NOMO-1 (cell line): ENCODE measurements at regions not wholly inside any gene's neighbourhood (a gene's known extent, or its start where the extent isn't known, plus 50 kb on each side); places are given as distances from the start of the nearest gene placed in this dataset.

Experiments used
- DNase-seq, 2 experiments: peaks; one replicate each; lab custom pipeline; 2025; ENCODE audit not compliant: unreplicated experiment in 2 of 2; lab: John Stamatoyannopoulos, UW

DNA sequence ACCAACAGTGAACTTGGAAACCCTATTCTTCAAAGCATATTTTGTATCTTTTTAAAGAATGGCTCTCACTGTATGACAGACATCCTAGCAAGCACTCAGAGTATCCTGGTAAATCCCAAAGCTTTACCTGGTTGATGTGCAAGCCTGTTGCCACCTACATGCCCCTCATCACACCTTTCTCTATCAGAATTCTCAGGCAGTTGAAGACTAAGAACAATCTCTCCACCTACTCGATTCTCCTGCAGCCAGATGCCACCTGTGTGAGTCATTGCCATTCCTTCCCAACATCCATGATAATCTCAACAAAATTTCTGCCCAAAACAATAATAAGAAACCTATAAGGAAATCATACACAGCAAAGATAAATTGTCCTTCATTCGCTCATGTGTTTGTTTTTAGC lies 659.8 kb downstream of the BCL11A start:
- DNase-seq, result no peak

GRCh38 chr2:59892398-59892797 lies 661.1 kb downstream of the BCL11A start:
- DNase-seq, result no peak

GRCh38 chr2:59889305-59889704 lies 664.1 kb downstream of the BCL11A start:
- no peak for DNase-seq

DNA sequence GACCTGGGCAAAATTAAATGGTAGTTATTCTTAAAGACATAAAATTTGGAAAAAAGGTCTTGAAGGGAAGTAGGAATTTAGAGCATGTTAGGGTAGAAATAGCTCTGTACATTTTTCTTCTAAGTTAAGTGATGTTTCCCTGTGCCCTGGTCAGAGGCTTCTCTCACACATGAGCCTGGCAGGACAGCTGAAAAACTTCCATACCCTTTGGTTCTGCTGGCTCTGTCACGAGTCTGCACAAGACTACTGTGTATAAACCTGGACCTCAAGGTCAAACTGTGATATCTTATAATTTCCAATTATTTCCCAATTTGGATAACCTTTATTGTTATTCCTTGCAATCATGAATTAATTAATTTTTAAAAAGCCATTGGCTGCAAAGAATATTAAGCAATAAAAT lies 664.7 kb downstream of the BCL11A start:
- no peak for DNase-seq

GRCh38 chr2:59888015-59888414 lies 665.4 kb downstream of the BCL11A start:
- no peak for DNase-seq

- no peak for DNase-seq
Measured at GRCh38 chr2:59887366-59887765, 666.1 kb downstream of the BCL11A start.

- DNase-seq, result no peak
Measured at GRCh38 chr2:59886759-59887158, 666.7 kb downstream of the BCL11A start.

DNA sequence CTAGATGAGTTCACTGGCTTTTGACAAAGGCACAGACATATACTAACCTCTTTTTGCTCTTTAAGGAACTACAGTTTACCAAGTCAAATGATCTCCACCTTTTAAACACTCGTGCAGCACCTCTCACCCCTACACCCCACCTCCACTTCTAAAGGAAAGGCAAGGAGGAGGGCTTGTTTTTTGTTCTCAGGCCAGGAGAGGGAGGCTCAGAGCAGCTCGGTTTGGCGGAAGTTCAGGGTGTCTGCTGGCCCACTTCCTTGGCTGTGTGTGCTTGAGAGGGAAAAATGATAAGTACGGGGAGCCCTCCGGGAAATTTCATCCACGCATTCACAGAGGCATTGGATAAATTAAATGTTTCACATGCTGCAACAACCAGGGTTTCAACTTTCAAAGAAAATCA lies 667.9 kb downstream of the BCL11A start:
- no peak for DNase-seq

DNA sequence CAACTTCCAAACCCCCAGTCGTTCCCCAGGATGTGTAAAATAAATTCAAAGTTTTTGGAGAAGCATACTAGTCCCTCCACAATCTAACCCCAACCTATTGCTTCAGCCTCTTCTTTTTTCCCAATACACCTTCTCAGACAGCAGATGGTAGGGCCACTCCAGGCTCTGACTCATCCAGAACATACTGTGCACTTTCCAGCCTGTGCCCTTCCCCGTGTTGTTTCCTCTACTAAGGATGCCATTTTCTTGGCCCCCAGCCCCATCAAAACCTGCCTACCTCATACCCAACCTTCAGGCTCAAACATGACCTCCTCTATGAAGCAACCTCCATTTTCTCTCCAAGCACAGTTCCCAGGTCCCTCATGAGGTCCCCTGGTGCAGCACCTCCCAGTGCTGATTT lies 669.3 kb downstream of the BCL11A start:
- DNase-seq, result no peak

GRCh38 chr2:59882822-59883221 lies 670.6 kb downstream of the BCL11A start:
- no peak for DNase-seq

DNA sequence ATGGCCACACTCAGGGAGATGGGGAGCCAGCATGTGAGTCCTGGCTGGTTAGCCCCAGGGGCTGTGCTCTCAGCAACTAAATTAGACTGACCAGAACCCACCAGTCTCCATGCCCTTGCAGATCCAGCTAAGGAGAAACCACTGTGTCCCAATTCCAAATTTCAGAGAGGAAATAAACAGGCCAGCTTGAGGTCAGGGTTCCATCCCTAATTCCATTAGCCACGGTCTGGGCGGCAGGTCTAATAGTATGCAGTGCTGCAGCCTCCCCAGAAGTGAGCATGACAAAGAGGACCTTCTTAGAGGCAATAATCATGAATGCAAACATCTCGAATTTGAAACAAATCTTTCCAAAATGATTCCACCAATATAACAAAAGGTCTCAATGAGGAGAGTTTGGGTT lies 671.2 kb downstream of the BCL11A start:
- no peak for DNase-seq

DNA sequence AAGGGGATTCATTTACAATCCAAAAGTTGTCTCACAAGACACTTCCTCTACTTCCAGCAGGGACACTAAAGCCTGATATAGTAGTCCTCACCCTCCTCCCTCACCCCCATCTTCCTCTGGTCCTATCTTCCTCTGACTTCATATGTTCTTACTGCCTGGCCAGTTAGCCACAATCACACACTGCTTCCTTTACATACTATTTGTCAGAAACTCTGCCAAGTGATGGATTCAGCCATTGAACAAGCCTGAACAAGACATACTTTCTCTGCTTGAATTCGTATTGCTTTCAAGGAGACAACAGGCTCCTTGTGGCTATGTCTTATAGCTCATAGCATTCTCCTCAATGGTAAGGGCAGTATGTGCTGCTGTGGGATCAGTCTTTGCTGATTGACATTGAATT lies 672.2 kb downstream of the BCL11A start:
- no peak for DNase-seq

- no peak for DNase-seq
Measured at GRCh38 chr2:59879700-59880131, 673.7 kb downstream of the BCL11A start.

DNA sequence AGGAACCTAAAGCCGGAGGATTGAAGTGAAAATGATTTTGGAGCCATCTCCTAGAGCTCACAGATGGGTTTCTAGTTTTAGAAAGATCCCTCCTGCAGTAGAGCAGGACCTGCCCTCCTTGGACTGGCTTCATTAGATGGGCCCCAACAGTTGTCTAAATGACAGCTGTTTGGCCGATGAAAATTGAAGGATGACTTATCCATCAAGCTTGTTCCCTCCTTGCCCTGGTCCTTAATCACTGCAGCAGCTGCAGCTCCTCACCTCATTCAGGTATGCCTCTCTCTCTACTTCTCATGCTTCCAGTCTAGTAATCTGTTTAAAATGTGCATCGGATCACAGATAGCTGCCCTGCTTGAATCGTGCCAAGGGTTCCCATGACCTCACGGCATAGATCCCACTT lies 677.6 kb downstream of the BCL11A start:
- no peak for DNase-seq

DNA sequence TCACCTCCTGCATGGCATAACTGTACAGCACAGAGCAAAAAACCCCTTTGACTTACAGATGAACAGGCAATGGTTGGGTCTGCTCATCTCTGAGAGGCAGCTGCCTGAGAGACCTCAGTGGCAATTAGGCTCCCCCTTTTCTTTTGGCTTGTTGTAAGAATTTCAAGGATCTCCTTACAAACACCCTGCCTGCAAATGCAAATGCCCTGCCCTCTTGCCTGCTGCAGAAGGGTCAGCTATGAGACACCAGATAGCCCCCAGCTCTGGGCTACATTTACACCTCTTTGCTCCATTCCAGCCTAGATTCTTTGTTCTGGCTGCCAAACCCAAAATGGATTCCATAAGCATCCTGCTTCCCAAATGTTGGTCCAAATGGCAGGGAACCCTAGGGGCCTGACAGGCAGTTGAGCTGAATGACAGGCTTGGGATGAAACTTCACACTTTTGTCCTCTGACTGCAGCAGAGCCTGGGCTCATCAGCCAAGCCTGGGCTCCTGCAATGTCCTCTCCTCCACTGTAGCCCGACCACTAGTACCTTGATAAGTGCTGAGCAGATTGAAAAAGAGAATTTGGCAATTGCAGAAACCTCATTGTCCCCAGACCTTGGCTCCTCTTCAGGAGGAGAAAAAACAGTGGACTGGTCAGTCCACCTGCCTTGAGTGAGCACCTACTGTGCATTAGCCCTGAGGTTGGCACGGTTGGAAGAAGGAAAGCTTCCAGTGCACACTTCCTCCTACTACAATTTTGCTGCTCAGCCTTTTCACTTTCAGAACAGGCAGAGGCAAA lies 678.3 kb downstream of the BCL11A start:
- no peak for DNase-seq

- DNase-seq, result no peak
Measured at GRCh38 chr2:59874361-59874760, 679.1 kb downstream of the BCL11A start.

DNA sequence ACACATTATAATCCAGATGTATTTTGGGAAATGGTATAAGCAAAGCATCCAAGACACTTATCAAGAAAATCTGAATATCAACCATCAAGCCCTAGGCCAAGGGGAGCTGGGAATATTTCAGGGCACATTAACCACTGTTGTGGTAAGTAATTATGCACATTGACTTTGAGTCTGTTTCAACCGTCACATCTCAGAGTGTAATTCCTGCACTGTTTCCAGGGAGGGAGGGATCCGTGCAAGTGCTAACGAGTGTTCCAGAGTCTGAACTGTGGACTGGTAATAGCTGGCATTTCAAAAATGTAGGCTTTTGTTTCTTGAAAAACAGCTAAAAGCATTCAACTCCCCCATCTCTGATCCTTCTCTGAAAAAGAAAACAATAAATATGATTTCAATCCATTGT lies 681.6 kb downstream of the BCL11A start:
- no peak for DNase-seq

GRCh38 chr2:59868981-59869380 lies 684.5 kb downstream of the BCL11A start:
- no peak for DNase-seq

DNA sequence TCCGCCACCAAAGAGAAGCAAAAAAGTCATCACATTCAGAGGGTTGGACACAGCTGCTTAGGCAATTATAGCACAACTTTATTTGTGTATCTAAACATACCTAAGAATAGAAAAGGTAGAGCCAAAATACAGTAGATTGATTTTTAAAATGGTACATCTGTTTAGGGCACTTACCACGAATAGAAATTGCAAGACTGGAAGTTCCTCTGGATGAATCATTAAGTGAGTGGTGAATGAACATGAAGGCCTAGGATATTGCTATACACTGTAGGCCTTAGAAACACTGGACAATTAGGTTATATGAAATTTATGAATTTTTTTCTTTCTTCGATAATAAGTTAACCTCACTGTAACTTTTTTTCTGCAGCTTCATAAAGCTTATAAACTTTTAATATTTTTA lies 687.0 kb downstream of the BCL11A start:
- no peak for DNase-seq

DNA sequence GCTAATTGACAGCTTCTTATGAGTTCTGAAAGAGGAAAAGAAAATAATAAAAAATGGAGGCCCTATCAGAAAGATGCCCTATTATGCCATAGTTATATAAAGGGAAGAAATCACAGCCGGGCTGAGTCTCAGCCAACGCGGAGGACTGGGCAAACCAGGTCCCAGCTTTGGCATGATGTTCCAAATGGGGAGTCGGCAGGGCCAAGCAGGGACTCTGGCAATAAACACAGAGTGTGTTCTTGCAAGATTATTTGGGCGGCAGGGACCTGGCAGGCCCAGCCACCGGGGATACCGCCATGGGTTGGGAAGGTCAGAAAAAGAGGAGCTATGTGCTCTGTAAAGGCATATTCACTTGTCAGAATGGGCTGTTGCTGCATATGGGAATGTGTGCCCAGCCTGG lies 694.9 kb downstream of the BCL11A start:
- DNase-seq, result no peak

DNA sequence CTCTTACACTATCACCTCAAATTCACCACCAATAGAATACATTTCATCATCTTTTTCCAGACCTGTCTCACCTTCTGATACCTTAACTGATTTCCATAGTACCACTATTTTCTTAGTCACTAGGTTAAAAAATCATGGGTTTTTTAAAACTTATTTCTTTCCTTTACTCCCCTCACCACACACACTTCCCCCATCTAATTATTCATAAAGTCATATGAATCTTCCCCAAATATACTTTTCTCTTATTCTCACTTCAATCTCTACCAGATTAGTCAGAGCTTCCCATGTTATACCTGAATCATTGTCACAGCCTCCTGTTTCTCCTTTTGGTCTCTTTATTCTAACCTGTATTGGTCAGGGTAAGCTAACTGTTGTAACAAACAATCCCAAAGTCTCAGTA lies 696.3 kb downstream of the BCL11A start:
- DNase-seq, result no peak

GRCh38 chr2:59856391-59856790 lies 697.1 kb downstream of the BCL11A start:
- no peak for DNase-seq

DNA sequence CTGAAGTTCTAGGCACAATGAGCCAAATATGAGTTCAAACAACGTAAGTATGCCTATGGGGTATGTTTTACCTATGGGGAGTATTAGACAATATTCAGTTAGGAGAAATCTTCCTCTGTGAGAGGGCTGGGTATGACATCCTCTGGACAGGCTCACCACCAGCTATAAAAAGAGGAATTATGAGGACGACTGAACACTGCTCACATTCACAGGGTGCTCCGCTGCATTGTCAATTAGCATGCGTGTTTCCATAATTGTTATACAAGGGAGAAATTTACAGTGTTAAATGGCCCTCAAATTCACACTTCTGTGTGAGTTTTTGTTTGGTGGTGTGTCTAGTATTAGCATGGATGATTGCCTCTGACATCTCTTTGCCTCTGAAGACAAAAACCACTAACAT lies 700.4 kb downstream of the BCL11A start:
- no peak for DNase-seq
